Esophagus squamous epithelium (tissue), 4 donors: ENCODE measurements at regions not wholly inside any gene's neighbourhood (a gene's known extent, or its start where the extent isn't known, plus 50 kb on each side); places are given as distances from the start of the nearest gene placed in this dataset.

ENCODE experiments used
- CTCF ChIP-seq, 6 experiments: fragments of 450-650 bp in 4 of 6; fragments of 200-600 bp in 2 of 6; sonication (generic) in 2 of 6; IDR thresholded peaks; one replicate each; pipeline ENCODE4 v1.5.1; 2016 to 2019; ENCODE audit warnings: antibody characterized with exemption in 6 of 6, mild to moderate bottlenecking in 4 of 6, moderate library complexity in 4 of 6
- POLR2A ChIP-seq, 4 donors: fragments of 450-650 bp; IDR thresholded peaks; one replicate each; pipeline ENCODE4 v1.6.1; 2017; ENCODE audit warnings: antibody characterized with exemption in 4 of 4, mild to moderate bottlenecking in 4 of 4, moderate library complexity in 3 of 4

- TF ChIP-seq POLR2A (IDR thresholded peaks at IDR 0.05), result no peak
- no peak for TF ChIP-seq CTCF (IDR thresholded peaks at IDR 0.05)
Observed at GRCh38 chr5:144060598-144060997, 109.9 kb downstream of the YIPF5 start.
